SIG-M5 treated with dmso at 0.1 percent for 504 hours (cell line): ENCODE measurements at regions not wholly inside any gene's neighbourhood (a gene's known extent, or its start where the extent isn't known, plus 50 kb on each side); places are given as distances from the start of the nearest gene placed in this dataset.
"Not testable (repeated sequence)": the region's sequence is repeated elsewhere in the genome, so short reads cannot be mapped to it uniquely, and the experiment has no call there.

Experiments
- DNase-seq: peaks from one replicate; lab custom pipeline; 2025; ENCODE audit not compliant: unreplicated experiment; lab: John Stamatoyannopoulos, UW

- no peak for DNase-seq
Measured at GRCh38 chr13:83498045-83498444, 384.2 kb downstream of the SLITRK1 start.

GRCh38 chr13:83496501-83496900 lies 385.8 kb downstream of the SLITRK1 start:
- DNase-seq = no peak

GRCh38 chr13:83485101-83485500 lies 397.2 kb downstream of the SLITRK1 start:
- DNase-seq = no peak

GRCh38 chr13:83471011-83471410 lies 411.3 kb downstream of the SLITRK1 start:
- DNase-seq = no peak

GRCh38 chr13:83470133-83470797 lies 412.0 kb downstream of the SLITRK1 start:
- DNase-seq = no peak

GRCh38 chr13:83453723-83454122 lies 428.6 kb downstream of the SLITRK1 start:
- DNase-seq = no peak

- no peak for DNase-seq
Measured at GRCh38 chr13:83453300-83453699, 429.0 kb downstream of the SLITRK1 start.

GRCh38 chr13:83452292-83452950 lies 429.9 kb downstream of the SLITRK1 start:
- DNase-seq = no peak

GRCh38 chr13:83450591-83450990 lies 431.7 kb downstream of the SLITRK1 start:
- no peak for DNase-seq

- no peak for DNase-seq
Measured at GRCh38 chr13:83449668-83450395, 432.4 kb downstream of the SLITRK1 start.

GRCh38 chr13:83440465-83440864 lies 441.8 kb downstream of the SLITRK1 start:
- DNase-seq = no peak

GRCh38 chr13:83439464-83439863 lies 442.8 kb downstream of the SLITRK1 start:
- not testable (repeated sequence) for DNase-seq

GRCh38 chr13:83423861-83424260 lies 458.4 kb downstream of the SLITRK1 start:
- no peak for DNase-seq

- DNase-seq = no peak
Measured at GRCh38 chr13:83423381-83423780, 458.9 kb downstream of the SLITRK1 start.

- no peak for DNase-seq
Measured at GRCh38 chr13:83414393-83414792, 467.9 kb downstream of the SLITRK1 start.

GRCh38 chr13:83386609-83387008 lies 495.7 kb downstream of the SLITRK1 start:
- no peak for DNase-seq

- DNase-seq = no peak
Measured at GRCh38 chr13:83378908-83379307, 503.4 kb downstream of the SLITRK1 start.

- DNase-seq = no peak
Measured at GRCh38 chr13:83377491-83377890, 504.8 kb downstream of the SLITRK1 start.

GRCh38 chr13:83372786-83373185 lies 509.5 kb downstream of the SLITRK1 start:
- DNase-seq = no peak

- DNase-seq = no peak
Measured at GRCh38 chr13:83365723-83366122, 516.6 kb downstream of the SLITRK1 start.

GRCh38 chr13:83355041-83355440 lies 527.2 kb downstream of the SLITRK1 start:
- no peak for DNase-seq

GRCh38 chr13:83352391-83352790 lies 529.9 kb downstream of the SLITRK1 start:
- no peak for DNase-seq
